ENCODE measurements at regions not wholly inside any gene's neighbourhood (a gene's known extent, or its start where the extent isn't known, plus 50 kb on each side); places are given as distances from the start of the nearest gene placed in this dataset.

DNA sequence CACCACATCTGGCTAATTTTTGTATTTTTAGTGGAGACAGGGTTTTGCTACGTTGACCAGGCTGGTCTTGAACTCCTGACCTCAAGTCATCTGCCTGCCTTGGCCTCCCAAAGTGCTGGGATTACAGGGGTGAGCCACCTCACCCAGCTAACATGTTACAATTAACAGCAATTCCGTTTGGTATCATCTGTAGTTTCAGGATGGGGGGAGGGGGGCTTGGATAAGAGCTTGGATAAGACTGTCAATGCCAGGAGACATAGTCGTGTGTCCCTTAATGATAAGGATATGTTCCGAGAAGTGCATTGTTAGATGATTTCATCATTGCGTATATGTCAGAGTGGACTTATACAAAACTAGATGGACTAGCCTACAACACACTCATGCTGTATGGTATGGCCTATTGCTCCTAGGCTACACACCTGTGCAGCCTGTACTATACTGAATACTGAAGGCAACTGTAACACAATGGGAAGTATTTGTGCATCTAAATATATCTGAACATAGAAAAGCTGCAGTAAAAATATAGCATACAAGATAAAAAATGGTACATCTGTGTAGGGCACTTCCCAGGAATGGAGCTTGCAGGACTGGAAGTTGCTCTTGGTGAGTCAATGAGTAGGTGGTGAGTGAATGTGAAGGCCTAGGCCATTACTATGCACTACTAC, 103.9 kb upstream of the TNS3 start:
- Histone ChIP-seq H3F3A (ENCODE audit: insufficient read depth, low read length) (no peaks in the 10 kb centered on the region), H3K4me2 (ENCODE audit: low read depth, low read length) (no peak overlapping the region)

DNA sequence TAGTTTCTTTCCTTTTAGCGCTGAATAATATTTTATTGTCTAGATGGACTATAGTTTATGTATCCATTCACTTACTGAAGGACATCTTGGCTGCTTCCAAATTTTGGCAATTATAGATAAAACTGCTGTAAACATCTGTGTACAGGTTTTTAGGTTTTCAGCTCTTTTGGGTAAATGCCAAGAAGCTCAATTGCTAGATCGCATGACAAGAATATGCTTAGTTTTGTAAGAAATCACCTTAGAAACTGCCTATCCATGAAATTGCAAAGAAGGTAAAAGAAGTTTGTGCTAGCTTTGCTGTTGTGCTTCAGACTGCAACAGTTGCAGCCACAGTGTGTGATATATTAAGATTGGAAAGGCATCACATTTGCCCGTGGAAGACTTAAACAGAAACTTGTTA, 103.2 kb upstream of the TNS3 start:
- no peak overlapping the region for H3K9ac ChIP-seq (ENCODE audit: low read length)
- H3K9me3 ChIP-seq (replicated peaks; ENCODE audit: insufficient read depth, low read length), result no peaks in the 10 kb centered on the region
- TF ChIP-seq CTCF (IDR thresholded peaks at IDR 0.05; ENCODE audit: low read length) (no peak), EZH2phosphoT487 (IDR thresholded peaks at IDR 0.05; ENCODE audit: low read length) (no peak), EZH2 (optimal IDR thresholded peaks at IDR 0.05; ENCODE audit: low read depth, low read length) (no peak)
- H3K79me2 ChIP-seq (ENCODE audit: low read length), result no peaks in the 10 kb centered on the region
- H3K4me3 ChIP-seq (ENCODE audit: low read length), result no peak overlapping the region
- H2AFZ ChIP-seq (ENCODE audit: low read length), result no peak overlapping the region
- DNase-seq, result no peak
- no peaks in the 10 kb centered on the region for H3K27me3 ChIP-seq (replicated peaks; ENCODE audit: insufficient read depth, low read length)
- H3F3A ChIP-seq (ENCODE audit: insufficient read depth, low read length), result no peaks in the 10 kb centered on the region
- H3K9me2 ChIP-seq (replicated peaks; ENCODE audit: insufficient read depth, low read length), result no peaks in the 10 kb centered on the region
- H3K4me1 ChIP-seq (ENCODE audit: low read length), result no peaks in the 10 kb centered on the region
- H4K20me1 ChIP-seq (ENCODE audit: insufficient read depth, low read length), result no peaks in the 10 kb centered on the region
- H3K36me3 ChIP-seq (replicated peaks; ENCODE audit: insufficient read depth, low read length), result no peaks in the 10 kb centered on the region
- no peak overlapping the region for H3K4me2 ChIP-seq (ENCODE audit: low read depth, low read length)
- H3K27ac ChIP-seq (ENCODE audit: low read length), result no peak overlapping the region

More for the DNA sequence above, 103.9 kb upstream of the TNS3 start:
- Histone ChIP-seq H4K20me1 (ENCODE audit: insufficient read depth, low read length) (no peaks in the 10 kb centered on the region), H3K9ac (ENCODE audit: low read length) (no peak overlapping the region), H3K9me3 (replicated peaks; ENCODE audit: insufficient read depth, low read length) (no peaks in the 10 kb centered on the region), H3K4me3 (ENCODE audit: low read length) (no peak overlapping the region), H3K4me1 (ENCODE audit: low read length) (no peaks in the 10 kb centered on the region), H3K36me3 (replicated peaks; ENCODE audit: insufficient read depth, low read length) (no peaks in the 10 kb centered on the region), H3K27me3 (replicated peaks; ENCODE audit: insufficient read depth, low read length) (no peaks in the 10 kb centered on the region), H3K27ac (ENCODE audit: low read length) (no peak overlapping the region), H3K79me2 (ENCODE audit: low read length) (no peaks in the 10 kb centered on the region), H3K9me2 (replicated peaks; ENCODE audit: insufficient read depth, low read length) (no peaks in the 10 kb centered on the region), H2AFZ (ENCODE audit: low read length) (no peak overlapping the region)
- TF ChIP-seq EZH2 (optimal IDR thresholded peaks at IDR 0.05; ENCODE audit: low read depth, low read length) (no peak), CTCF (IDR thresholded peaks at IDR 0.05; ENCODE audit: low read length) (no peak), EZH2phosphoT487 (IDR thresholded peaks at IDR 0.05; ENCODE audit: low read length) (no peak)
- DNase-seq, result no peak

DNA sequence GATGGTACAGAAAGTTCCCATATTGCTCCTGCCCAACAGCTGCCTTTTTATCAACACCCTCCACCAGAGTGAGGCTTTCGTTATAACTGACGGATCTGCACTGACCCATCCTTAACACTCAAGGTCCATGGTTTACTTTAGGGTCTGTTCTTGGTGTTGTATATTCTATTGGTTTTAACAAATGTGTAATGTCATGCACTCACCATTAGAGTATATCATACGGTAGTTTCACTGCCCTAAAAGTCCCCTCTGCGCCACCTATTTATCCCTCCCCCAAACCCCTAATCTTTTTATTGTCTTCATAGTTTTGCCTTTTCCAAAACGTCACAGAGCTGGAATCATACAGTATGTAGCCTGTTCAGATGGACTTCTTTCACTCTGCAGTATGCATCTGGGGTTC, 102.8 kb upstream of the TNS3 start:
- H3K9me3 ChIP-seq (replicated peaks; ENCODE audit: insufficient read depth, low read length), result no peaks in the 10 kb centered on the region
- H3K4me3 ChIP-seq (ENCODE audit: low read length), result no peak overlapping the region
- no peak overlapping the region for H3K4me2 ChIP-seq (ENCODE audit: low read depth, low read length)
- no peak overlapping the region for H2AFZ ChIP-seq (ENCODE audit: low read length)
- no peaks in the 10 kb centered on the region for H3K79me2 ChIP-seq (ENCODE audit: low read length)
- no peaks in the 10 kb centered on the region for H3K36me3 ChIP-seq (replicated peaks; ENCODE audit: insufficient read depth, low read length)
- no peaks in the 10 kb centered on the region for H3F3A ChIP-seq (ENCODE audit: insufficient read depth, low read length)
- no peak for DNase-seq
- H3K9ac ChIP-seq (ENCODE audit: low read length), result no peak overlapping the region
- H3K27me3 ChIP-seq (replicated peaks; ENCODE audit: insufficient read depth, low read length), result no peaks in the 10 kb centered on the region
- TF ChIP-seq EZH2 (optimal IDR thresholded peaks at IDR 0.05; ENCODE audit: low read depth, low read length) (no peak), CTCF (IDR thresholded peaks at IDR 0.05; ENCODE audit: low read length) (no peak), EZH2phosphoT487 (IDR thresholded peaks at IDR 0.05; ENCODE audit: low read length) (no peak)
- no peaks in the 10 kb centered on the region for H4K20me1 ChIP-seq (ENCODE audit: insufficient read depth, low read length)
- no peak overlapping the region for H3K27ac ChIP-seq (ENCODE audit: low read length)
- H3K4me1 ChIP-seq (ENCODE audit: low read length), result no peaks in the 10 kb centered on the region
- H3K9me2 ChIP-seq (replicated peaks; ENCODE audit: insufficient read depth, low read length), result no peaks in the 10 kb centered on the region

Data from MM.1S (cell line).